DMS114 treated with DMSO at 0.1 percent for 48 hours (cell line): ENCODE measurements at regions not wholly inside any gene's neighbourhood (a gene's known extent, or its start where the extent isn't known, plus 50 kb on each side); places are given as distances from the start of the nearest gene placed in this dataset.
"Not testable (repeated sequence)": the region's sequence is repeated elsewhere in the genome, so short reads cannot be mapped to it uniquely, and the experiment has no call there.

Experiments used
- DNase-seq: peaks from one replicate; lab custom pipeline; 2025; ENCODE audit not compliant: unreplicated experiment; lab: John Stamatoyannopoulos, UW

- peak; percentile 35 for DNase-seq
These were observed 185.3 kb upstream of the ATP5MC3 start for GRCh38 chr2:175366815-175367214.

GRCh38 chr2:175363699-175364098 lies 182.2 kb upstream of the ATP5MC3 start:
- no peak for DNase-seq

DNA sequence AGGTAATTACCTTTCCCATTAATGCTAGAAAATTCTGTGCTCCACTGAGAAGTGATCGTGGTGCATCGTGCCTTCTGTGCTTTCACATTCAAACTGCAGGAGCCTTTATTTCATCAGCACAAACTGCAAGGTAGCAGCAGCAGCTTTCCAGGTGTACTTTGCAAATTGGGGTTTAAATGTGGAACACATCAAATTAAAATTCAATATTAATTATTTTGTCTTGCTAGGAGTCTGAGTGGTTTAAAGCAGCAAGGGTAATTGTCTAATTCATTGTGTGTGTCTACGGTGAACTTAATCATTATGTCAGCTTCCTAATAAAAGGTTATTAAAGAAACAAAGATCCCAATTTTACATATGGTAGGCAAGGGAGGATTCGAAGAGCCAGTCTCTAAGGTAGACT lies 180.8 kb upstream of the ATP5MC3 start:
- DNase-seq, result no peak

DNA sequence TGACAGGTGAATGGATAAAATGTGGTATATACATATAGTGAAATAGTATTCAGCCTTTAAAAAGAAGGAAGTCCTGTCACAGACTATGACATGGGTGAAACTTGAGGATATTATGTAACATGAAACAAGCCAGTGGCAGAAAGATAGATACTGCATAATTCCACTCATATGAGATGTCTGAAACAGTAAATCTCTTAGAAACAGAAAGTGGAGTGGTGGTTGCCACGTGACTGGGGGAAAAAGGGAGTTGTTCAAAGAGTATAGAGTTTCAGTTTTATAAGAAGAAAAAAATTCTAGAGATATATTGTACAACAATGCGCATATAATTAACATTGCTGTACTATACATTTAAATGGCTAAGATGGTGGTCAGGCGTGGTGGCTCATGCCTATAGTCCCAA lies 178.2 kb upstream of the ATP5MC3 start:
- DNase-seq, result no peak

DNA sequence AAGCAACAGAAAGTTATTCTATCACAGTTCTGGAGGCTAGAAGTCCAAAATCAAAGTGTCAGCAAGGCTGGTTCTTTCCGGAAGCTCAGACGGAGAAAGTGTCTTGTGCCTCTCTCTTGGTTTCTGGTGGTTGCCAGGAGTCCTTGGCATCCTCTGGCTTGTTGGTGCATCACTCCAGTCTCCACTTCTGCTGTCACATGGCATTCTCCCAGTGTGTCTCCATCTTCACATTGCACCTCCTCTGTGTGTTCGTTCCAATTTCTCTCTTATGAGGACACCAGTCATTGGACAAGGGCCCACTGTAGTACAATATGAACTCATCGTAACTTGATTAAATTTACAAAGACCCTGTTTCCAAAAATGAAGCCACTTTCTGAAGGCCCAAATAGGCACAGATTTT lies 175.4 kb upstream of the ATP5MC3 start:
- no peak for DNase-seq

GRCh38 chr2:175355246-175355645 lies 173.7 kb upstream of the ATP5MC3 start:
- DNase-seq, result no peak

DNA sequence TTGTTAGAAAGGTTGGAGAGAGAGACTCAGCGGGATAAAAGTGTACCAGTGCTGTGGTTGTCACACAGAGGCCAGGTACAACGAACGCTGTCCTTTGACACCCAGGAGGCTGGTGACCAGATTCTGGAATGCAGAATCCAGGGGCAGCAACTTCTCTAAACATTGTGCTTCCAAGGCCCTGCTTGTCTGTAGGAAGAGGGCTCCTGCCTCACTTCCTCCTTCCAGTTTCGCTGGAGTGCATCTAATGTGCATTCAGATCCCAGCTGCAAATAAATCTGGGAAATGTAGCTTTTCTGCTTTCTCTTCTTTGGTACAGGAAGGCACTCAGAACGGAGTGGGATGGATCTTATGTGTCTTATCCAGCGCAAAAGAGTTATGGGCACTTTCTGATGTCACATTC lies 171.8 kb upstream of the ATP5MC3 start:
- no peak for DNase-seq

DNA sequence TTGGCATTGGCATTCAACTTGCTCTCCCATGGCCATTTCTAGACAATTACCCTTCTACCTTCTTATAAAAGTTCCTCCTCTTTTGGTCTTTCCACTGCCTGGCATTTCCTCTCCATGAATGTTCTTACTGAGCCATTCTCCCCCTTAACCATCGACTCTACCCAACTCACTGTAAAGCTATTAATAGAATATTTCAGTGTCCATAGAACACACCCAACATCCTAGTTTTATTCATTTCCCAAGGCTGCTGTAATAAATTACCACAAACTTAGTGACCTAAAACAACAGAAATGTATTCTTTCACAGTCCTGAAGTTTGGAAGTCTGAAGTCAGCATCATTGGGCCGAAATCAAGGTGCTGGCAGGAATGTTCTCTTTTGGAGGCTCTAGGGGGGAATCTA lies 170.0 kb upstream of the ATP5MC3 start:
- no peak for DNase-seq

DNA sequence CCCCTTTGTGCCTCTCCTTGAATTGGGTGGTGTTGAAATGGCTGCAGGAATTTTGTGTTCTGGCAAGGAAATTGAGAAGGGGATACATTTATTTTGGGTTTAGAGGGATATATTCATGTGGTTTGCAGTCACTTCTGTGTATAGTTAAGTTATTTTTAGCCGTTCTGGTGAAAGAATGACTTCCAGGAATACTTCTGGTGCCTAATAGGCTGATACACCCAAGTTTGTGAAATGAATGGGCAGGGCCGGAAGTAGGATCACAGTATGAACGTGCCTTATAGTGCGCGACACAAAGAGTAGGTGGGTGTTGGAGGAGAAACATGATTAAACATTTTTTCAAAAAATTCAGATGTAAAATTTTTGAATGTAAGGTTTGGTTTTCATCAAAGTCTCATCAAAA lies 168.6 kb upstream of the ATP5MC3 start:
- DNase-seq, result no peak

GRCh38 chr2:175342085-175342484 lies 160.6 kb upstream of the ATP5MC3 start:
- DNase-seq, result no peak

DNA sequence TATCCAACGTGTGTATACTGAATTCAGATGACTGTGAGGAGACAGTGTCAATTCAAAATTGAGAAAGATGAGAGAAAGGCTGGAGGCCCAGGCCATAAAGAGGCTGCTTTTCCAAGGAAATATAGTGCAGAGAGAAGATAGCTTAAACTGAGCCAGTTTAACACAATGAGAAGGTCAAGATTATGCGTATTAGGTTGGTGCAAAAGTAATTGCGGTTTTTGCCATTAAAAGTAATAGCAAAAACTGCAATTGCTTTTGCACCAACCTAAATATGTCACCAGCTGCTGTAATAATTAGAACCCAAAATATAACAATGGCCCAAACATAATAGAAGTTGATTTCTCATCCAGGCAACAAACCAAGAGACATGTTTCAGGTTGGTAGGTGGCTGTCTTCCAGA lies 148.7 kb upstream of the ATP5MC3 start:
- DNase-seq, result no peak

DNA sequence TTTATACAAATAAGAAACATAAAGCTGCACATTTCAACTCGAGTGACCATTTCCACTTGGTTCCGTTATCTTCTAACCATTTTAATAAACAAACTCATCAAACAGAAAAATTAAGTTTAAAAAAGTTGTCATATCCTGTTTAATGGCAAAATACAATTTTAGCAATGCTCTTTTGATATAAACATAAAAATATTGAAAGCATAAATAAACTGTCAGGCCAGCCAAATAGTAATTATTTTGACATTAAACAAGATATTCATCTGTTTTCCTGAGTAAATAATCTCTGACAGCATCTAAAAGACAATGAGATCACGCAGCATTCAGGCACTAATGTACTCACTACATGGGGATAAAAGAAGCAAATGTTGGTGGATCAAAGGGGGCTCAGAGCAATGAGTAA lies 145.3 kb upstream of the ATP5MC3 start:
- DNase-seq, result no peak

DNA sequence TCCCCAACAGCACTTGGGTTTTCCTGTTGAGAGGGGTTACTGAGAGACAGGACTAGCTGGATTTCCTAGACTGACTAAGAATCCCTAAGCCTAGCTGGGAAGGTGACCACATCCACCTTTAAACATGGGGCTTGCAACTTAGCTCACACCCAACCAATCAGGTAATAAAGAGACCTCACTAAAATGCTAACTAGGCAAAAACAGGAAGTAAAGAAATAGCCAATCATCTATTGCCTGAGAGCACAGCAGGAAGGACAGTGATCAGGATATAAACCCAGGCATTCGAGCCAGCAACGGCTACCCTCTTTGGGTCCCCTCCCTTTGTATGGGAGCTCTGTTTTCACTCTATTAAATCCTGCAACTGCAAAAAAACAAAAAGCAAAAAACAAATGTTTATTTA lies 144.7 kb upstream of the ATP5MC3 start:
- not testable (repeated sequence) for DNase-seq

GRCh38 chr2:175323162-175323561 lies 141.7 kb upstream of the ATP5MC3 start:
- DNase-seq, result no peak

DNA sequence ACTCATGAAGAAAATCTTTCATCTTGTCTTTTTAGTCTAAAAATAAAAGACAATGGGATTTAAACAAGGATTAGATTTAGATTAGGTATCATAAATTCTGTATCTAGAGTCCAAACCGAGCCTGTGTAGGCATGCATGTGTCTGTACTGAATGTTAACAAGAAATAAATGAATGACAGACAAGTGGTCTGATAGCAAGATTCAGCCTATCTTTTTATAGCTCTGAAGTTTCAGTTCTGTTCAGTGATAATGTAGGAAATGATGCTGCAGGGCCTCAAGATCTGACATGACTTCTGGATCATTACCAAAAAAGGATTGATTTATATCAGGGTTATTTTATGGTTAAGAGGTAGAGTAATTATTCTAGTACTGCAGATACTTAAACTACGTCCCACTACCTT lies 137.0 kb upstream of the ATP5MC3 start:
- DNase-seq, result no peak

GRCh38 chr2:175317751-175318150 lies 136.2 kb upstream of the ATP5MC3 start:
- no peak for DNase-seq

- no peak for DNase-seq
These were observed 130.6 kb upstream of the ATP5MC3 start for GRCh38 chr2:175312137-175312536.

GRCh38 chr2:175310813-175311504 lies 129.4 kb upstream of the ATP5MC3 start:
- DNase-seq, result no peak

GRCh38 chr2:175309799-175310198 lies 128.3 kb upstream of the ATP5MC3 start:
- peak; percentile 6 for DNase-seq

DNA sequence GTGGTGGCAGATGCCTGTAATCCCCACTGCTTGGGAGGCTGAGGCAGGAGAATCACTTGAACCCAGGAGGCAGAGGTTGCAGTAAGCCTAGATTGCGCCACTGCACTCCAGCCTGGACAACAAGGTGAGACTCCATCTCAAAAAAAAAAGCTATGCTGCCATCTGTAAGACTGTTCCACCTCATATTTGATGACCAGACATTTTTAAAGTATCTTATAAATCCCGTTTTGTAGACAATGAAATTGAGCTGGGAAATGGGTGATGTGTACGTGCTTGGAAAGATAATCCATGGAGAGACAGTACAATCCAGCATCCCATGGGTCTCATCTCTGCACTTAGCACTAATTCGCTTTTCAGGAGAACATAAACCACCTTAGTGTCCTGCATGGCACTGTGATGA lies 126.5 kb upstream of the ATP5MC3 start:
- DNase-seq, result no peak

GRCh38 chr2:175304541-175304940 lies 123.0 kb upstream of the ATP5MC3 start:
- no peak for DNase-seq

- no peak for DNase-seq
These were observed 112.3 kb upstream of the ATP5MC3 start for GRCh38 chr2:175293776-175294175.

DNA sequence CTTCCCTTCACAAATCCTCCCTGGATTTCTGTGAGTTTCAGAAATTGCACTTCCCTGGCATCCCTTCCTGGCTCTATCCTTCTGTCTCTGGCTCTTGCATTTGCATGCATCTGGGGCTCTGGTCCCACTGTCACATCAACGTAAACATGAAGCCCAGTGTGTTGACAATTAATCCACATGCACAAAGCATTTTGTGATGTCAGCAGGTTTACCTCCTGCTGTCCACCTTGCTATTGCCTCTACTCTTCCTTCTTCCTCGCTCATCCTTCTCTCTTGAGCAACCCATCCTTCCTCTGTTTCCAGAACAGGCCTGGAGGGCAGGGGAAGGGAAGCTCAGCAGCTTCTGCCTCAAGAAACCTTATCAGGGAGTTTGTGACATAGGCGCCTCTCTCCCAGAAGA lies 111.7 kb upstream of the ATP5MC3 start:
- DNase-seq, result no peak
